NCI-H146 (cell line): ENCODE measurements at regions not wholly inside any gene's neighbourhood (a gene's known extent, or its start where the extent isn't known, plus 50 kb on each side); places are given as distances from the start of the nearest gene placed in this dataset.
"Not testable (repeated sequence)": the region's sequence is repeated elsewhere in the genome, so short reads cannot be mapped to it uniquely, and the experiment has no call there.

Experiments
- DNase-seq: peaks from one replicate; lab custom pipeline; 2025; lab: John Stamatoyannopoulos, UW

DNA sequence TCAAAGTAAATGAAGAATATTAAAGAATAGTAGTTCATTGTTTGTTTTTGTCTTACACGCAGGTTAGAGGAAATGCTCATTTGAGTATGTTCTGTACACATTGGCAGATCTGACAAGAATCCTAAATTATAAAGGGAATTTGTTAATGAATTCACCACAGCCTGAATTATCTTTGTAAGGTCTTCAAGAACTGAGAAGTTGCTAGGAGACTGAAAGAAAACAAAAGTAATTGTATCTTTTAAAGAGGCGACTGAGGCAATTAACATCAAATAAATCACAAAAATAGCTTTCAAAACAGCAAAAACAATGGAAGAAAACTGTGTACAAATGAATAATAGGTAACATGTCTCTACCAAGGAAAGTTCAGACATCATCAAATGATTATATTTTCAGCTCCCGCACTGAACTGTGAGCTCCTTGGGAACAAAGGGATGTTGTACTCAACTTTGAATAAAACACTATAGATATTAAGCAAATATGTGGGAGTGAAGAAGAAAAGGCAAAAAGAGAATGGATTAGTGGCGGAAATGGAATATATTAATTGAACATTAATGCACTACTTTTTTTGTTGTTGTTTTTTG, 51.7 kb upstream of the ATIC start:
- peak; percentile 1 for DNase-seq

GRCh38 chr2:215249501-215249900, 62.4 kb upstream of the ATIC start:
- no peak for DNase-seq

- not testable (repeated sequence) for DNase-seq
Observed at GRCh38 chr2:215245919-215246318, 65.9 kb upstream of the ATIC start.

- DNase-seq, result no peak
Observed at GRCh38 chr2:215241791-215242305, 70.0 kb upstream of the ATIC start.

GRCh38 chr2:215238485-215239098, 73.3 kb upstream of the ATIC start:
- no peak for DNase-seq

- no peak for DNase-seq
Observed at GRCh38 chr2:215236131-215236530, 75.7 kb upstream of the ATIC start.

DNA sequence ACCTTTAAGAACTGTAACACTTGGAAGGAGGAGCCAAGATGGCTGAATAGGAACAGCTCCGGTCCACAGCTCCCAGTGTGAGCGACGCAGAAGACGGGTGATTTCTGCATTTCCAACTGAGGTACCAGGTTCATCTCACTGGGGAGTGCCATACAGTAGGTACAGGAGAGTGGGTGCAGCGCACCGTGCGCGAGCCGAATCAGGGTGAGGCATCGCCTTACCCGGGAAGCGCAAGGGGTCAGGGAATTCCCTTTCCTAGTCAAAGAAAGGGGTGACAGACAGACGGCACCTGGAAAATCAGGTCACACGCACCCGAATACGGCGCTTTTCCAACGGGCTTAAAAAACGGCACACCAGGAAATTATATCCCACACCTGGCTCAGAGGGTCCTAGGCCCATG, 81.8 kb upstream of the ABCA12 start:
- not testable (repeated sequence) for DNase-seq

- DNase-seq, result no peak
Observed at GRCh38 chr2:215218587-215219577, 80.5 kb upstream of the ABCA12 start.

GRCh38 chr2:215216806-215217205, 78.4 kb upstream of the ABCA12 start:
- DNase-seq, result no peak

DNA sequence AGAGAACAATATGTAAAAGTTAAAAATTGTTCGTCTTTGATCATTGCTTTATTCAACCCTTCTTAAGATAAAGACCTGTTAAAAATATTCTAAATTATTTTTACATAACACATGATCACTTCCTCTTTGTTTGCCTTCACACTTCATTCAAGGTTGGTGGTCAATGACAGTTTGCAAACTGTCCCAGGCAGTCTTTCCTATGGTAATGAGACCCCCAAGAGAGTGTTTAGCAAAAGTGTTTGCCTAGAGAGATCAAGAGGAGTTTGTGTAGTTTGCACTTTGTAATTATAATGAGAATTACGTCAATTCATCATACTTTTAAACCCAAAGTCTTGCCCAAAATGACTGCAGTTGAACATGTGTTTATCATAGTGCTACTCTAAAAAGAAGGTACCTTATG, 77.2 kb upstream of the ABCA12 start:
- no peak for DNase-seq

DNA sequence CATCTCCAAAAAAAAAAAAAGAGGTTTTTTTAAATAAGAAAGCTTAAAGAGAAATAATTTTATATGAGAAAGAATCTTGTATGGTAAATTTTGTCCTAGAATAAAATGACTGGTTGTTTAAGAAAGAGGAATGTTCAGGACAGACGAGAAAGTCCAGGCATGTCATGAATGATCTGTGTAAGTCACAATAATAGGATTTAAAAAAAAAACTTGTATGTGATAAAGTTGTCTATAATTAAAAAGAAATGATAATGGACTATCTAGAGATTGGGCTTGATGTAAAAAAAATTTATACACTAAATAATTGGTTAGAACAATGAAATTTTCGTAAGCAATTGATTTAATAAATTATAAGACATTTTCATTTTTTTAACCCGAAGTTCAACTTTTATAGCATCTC, 71.7 kb upstream of the ABCA12 start:
- no peak for DNase-seq

- DNase-seq, result no peak
Observed at GRCh38 chr2:215207791-215208367, 69.5 kb upstream of the ABCA12 start.

GRCh38 chr2:215207041-215207440, 68.6 kb upstream of the ABCA12 start:
- DNase-seq, result no peak

- no peak for DNase-seq
Observed at GRCh38 chr2:215205787-215206186, 67.4 kb upstream of the ABCA12 start.

DNA sequence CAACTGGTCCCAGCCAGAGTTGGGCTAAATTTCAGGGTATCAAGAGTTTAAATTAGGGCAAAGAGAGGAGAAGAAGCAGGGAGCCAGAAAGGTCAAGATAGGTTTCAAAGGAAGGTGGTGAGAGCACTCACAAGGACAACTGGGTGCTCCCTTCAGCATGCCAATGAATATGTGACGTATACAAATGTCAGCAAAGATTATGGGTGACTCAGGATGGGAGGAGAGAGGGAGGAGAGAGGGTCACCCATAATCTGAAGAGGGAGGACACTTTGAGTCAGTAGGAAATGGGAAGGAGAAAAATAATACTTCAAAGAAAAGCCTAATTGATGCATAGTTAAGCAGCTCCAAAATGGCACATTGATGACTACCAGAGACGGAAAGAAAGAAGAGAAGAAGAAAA, 53.1 kb upstream of the ABCA12 start:
- DNase-seq, result no peak

GRCh38 chr2:215190588-215190987, 52.2 kb upstream of the ABCA12 start:
- DNase-seq, result no peak

DNA sequence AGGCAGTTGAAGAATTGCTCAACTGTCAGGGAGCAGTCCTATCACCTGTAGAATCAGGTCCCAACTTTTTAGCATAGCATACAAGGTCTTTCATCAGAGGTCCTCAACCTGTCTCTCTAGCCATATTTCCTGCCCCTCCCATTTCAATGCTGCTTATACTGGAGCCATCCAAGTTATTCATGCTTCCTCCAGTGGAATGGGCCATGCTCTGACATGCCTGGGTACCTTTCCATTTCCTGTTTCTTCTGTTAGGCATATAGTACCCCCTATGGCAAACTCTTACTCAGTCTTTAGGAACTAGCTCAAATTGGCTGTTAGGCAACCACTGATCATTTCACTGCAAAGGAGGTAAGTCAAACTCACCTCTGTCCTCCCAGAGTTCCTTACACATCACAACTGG, 51.0 kb upstream of the ABCA12 start:
- no peak for DNase-seq
